ENCODE measurements at regions not wholly inside any gene's neighbourhood (a gene's known extent, or its start where the extent isn't known, plus 50 kb on each side); places are given as distances from the start of the nearest gene placed in this dataset.
"Not testable (repeated sequence)": the region's sequence is repeated elsewhere in the genome, so short reads cannot be mapped to it uniquely, and the experiment has no call there.

DNA sequence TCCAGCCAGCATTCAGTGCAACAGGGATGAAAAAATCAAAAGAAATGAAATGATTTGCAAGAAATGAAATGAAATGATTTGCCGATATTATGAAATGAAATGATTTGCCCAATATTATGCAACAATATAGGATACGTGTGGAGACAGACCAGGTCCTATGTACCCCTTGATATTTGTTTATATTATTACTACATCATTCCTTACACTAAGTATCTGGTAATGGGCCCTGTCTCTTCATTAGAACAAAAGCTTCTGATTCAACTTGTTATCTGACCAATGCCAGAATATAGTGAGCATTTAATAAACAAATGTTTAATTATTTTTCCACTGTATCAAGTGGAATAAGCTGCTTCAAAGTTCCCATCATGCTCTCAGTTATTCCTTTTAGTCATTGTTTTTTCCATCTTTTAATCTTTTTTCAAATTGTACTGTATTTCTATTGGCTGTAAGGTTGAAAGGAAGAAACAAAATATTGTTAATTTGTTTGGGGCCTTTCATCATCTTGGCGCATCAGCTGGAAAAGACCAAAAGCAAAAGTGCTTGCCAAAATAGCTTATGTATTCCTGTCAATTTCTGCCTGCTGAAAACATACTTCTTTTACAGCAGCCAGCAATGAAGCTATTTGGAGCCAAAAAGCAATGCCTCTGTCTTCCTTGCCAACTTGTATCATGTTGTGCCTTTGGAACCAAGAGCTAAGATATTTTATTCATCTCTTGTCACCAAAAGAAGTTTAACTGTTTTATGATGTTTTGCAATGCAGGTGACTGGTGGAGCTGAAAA is 2314.9 kb downstream of the LRRC4C start:
- no peak for DNase-seq (ENCODE audit: low spot score)

DNA sequence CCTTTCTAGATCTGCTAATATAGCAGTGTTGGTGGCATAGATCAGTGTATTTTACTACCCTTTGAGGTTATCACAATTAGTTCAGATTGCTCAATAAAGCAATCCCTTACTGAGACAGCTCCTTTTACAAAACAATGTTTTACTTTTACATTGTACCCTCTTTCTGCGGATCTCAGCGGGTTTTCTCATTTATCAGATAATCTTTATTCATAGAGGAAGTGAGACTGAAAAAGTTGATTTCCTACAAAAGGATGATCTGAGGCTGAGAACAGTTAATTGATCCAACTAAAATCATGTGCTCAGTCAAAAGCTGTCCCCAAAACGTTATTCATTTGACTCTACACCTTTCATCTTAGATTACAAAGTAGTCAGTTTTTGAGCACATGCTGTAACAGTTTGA is 2319.9 kb downstream of the LRRC4C start:
- DNase-seq (ENCODE audit: low spot score): no peak

- DNase-seq (ENCODE audit: low spot score): no peak
Measured at GRCh38 chr11:39120890-39121289, 2338.6 kb downstream of the LRRC4C start.

DNA sequence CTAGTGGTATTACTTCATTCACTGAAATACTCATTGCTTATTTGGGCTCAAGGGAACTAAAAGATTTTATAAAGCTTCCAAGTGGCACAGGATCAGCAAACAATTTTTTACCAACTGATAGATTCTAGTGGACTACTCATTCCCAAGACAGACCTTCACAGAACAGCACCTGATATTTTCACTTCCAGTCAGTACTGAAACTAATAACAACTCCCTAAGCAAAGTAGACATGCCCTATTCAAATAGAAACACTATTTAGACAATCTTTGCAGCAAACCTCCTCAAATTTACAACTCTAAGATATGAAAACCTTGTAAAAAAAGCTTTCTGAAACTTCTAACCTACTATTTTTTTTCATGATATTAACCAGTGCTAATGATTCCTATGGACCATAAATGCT is 2345.8 kb downstream of the LRRC4C start:
- DNase-seq (ENCODE audit: low spot score): no peak

GRCh38 chr11:39102236-39102635 is 2357.2 kb downstream of the LRRC4C start:
- DNase-seq (ENCODE audit: low spot score): no peak

- DNase-seq (ENCODE audit: low spot score): no peak
Measured at GRCh38 chr11:39078465-39078864, 2381.0 kb downstream of the LRRC4C start.

DNA sequence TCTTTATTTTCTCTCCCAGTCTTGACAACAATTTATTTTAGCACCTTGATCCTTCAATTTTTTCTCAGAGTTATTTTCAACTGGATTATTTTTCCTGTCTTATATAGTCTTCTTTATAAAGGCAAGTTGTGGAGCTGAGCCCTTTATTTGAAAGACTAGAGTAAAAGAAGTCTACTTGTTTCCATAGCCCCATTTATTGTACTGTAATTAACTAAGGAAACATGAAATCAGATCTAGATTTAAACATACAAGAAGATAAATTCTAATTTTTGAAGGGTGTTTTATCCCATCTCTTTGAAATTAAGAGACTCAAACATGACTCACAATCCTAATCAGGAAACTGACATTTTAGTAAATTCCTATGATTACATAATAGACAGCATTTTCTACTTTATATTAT is 2421.8 kb downstream of the LRRC4C start:
- DNase-seq (ENCODE audit: low spot score): no peak

GRCh38 chr11:39036021-39036420 is 2423.4 kb downstream of the LRRC4C start:
- DNase-seq (ENCODE audit: low spot score): no peak

DNA sequence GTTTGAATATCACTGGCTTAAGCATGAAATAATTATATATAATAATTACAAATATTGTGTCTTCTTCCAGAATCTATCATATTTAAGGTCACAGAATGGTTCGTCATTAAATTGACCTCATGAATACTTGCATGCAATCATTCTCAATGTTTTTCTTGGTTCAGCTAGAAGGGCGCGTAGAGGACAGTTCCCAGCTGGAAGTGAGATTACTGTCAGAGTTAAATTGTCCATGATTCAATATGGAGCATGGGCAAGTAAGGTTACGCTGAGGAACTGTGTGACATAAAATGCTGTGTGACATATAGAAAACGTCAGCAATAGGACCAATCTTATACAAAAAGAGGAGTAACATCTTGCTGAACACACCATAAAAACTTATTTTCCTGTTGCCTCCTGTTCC is 2423.5 kb upstream of the RAG2 start:
- no peak for DNase-seq (ENCODE audit: low spot score)

DNA sequence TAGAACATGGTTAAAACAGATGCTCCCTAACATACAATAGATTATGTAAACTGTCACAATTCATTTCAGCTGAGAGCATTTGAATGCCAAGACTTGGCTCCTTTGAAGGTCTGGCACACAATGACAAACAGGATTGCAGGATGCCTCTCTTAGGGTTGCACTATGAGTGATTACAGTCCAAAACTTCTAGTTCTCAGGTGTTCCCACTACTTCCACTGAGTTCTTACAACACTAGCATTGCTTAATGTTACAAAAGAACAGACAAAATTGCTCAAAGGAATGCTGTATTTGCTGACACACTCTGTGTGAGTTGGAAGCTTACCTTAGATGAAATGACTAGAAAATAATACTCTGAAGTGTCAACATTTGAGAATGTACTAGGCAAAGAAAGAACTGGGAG is 2413.8 kb upstream of the RAG2 start:
- no peak for DNase-seq (ENCODE audit: low spot score)

DNA sequence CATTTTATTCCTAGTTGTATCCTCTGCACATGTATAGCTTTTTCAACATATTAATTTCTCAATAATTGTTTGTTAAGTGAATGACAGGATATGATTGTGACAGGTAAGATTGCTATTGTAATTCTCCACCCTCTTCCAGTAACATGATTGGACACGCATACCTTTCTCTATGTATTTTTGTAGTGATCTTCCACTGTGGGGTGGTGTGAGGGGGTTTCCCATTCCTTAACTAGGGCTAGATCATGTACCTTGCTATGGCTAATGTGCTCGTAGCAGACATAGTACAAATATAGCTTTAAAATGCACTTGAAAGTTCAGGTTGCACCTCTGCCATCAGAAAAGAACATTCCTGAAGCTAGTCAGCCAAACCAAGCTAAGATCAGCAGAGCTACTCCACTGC is 2392.8 kb upstream of the RAG2 start:
- DNase-seq (ENCODE audit: low spot score): no peak

DNA sequence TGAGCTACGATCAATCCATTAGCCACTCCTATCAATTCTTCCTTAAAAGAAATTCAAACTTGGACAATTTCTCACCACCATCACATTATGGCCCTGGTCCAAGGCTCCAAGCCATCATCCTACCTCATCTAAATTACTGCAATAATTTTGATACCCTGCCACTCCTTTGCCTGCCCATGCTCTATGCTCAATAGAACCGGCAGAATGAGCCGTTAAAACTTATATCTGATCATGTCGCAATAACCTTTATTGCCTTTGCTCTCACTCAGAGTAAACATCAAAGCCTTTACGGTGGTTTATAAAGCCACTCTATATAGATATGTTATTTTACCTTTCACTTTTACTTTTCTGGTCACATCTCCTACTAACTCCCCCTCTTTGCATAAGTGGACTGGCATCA is 2392.1 kb upstream of the RAG2 start:
- DNase-seq (ENCODE audit: low spot score): no peak

- no peak for DNase-seq (ENCODE audit: low spot score)
Measured at GRCh38 chr11:38988908-38989307, 2390.9 kb upstream of the RAG2 start.

- DNase-seq (ENCODE audit: low spot score): no peak
Measured at GRCh38 chr11:38972220-38972619, 2374.2 kb upstream of the RAG2 start.

DNA sequence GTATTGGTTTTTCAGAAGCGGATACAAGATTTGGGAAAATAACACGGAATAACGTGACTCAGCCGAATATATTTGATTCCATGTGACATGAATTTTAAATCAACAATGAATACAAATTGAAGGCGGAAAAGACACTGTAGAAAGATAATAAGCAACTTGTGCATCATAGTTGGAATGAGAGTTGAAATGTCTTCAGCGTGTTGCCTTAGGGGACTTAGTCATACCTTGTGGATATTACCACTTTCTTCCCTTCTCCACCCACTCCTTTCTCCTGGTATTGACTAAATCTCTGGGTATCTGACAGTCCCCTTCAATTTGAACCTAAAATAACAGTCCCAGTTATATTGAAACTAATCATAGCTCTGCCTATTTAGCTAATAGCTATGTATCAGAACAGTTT is 2373.1 kb upstream of the RAG2 start:
- no peak for DNase-seq (ENCODE audit: low spot score)

DNA sequence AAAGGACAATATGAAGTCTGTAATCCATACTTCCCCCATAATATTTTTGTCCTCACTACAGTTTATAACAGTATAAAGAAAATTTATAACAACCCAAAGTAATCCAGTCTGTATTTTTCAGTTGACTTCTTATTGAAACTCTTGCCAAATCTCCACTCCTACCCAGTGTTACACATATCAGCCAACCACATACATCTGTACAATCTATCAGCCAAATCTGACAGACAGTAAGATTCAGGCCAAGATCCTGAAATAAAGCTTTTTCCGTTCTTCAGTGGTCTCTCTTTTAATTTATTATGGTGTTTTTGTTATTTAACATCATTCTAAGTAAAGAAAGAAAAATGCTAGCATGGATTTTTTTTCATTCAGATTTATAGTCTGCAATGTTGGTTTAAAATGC is 2370.9 kb upstream of the RAG2 start:
- no peak for DNase-seq (ENCODE audit: low spot score)

- no peak for DNase-seq (ENCODE audit: low spot score)
Measured at GRCh38 chr11:38952698-38953097, 2354.7 kb upstream of the RAG2 start.

GRCh38 chr11:38950867-38951266 is 2352.8 kb upstream of the RAG2 start:
- DNase-seq (ENCODE audit: low spot score): no peak

- DNase-seq (ENCODE audit: low spot score): no peak
Measured at GRCh38 chr11:38948392-38948791, 2350.4 kb upstream of the RAG2 start.

GRCh38 chr11:38937709-38938108 is 2339.7 kb upstream of the RAG2 start:
- no peak for DNase-seq (ENCODE audit: low spot score)

DNA sequence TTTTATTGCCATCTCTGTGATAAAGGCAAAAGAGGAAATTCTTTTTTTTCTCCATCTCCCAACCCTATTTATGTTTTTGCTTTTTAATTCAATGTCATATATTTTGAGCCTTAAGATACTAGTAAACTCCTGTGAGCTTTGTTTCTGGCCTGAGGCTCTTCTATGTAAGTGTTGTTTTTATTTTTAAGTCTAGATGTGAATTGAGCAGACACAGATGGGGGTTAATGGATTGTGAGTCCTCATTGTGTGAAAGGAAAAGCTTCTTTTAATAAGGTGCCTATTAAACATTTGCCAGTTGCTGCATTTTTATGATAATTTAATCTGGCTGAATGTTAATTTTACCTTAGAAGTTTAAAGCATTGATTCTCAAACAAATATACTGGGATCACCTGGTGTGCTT is 2337.9 kb upstream of the RAG2 start:
- no peak for DNase-seq (ENCODE audit: low spot score)

- DNase-seq (ENCODE audit: low spot score): no peak
Measured at GRCh38 chr11:38927993-38928392, 2330.0 kb upstream of the RAG2 start.

DNA sequence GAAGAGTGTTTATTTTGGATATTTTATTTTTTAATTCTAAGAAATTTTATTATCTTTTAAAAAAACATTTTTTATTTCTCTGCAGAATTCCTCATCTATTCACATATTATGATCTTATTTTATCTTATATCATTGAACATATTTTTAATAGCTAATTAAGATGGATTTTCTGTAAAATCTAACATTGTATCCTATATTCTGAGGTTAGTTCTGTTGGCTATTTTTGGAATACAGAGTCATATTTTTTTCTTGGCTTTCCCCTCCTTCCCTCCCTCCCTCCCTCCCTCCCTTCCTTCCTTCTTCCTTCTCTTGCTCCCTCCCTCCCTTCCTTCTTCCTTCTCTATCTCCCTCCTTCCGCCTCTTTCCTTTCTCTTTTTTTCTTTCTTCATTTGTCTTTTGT is 2326.6 kb upstream of the RAG2 start:
- no peak for DNase-seq (ENCODE audit: low spot score)

GRCh38 chr11:38900211-38900610 is 2302.2 kb upstream of the RAG2 start:
- DNase-seq (ENCODE audit: low spot score): no peak

DNA sequence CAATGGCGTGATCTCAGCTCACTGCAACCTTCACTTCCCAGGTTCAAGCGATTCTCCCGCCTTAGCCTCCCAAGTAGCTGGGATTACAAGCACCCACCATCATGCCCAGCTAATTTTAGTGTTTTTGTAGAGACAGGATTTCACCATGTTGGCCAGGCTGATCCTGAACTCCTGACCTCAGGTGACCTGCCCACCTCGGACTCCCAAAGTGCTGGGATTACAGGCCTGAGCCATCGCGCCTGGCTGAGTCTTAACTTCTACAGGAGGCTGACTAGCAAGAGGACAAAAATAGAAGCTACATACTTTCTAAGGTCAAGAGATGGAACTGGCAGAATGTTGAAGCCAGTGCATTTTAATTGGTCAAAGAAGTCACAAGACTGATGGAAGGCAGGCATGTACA is 2296.2 kb upstream of the RAG2 start:
- not testable (repeated sequence) for DNase-seq (ENCODE audit: low spot score)
